Neuronal stem cell (in vitro differentiated cells): ENCODE measurements at regions not wholly inside any gene's neighbourhood (a gene's known extent, or its start where the extent isn't known, plus 50 kb on each side); places are given as distances from the start of the nearest gene placed in this dataset.

Experiments
- DNase-seq: peaks from one replicate; pipeline ENCODE4 v3.0.0-alpha.2; 2013; ENCODE audit warnings: low spot score
- H2AFZ ChIP-seq: one replicate; pipeline ENCODE4 v1.6.1; 2013; ENCODE audit warnings: mild to moderate bottlenecking, low read length, inconsistent platforms
- H2AK5ac ChIP-seq: 2 replicates; pipeline ENCODE4 v1.6.1; 2013; ENCODE audit warnings: low read depth, mild to moderate bottlenecking, inconsistent platforms, low read length, moderate library complexity, mixed read lengths
- H2BK120ac ChIP-seq: 2 replicates; pipeline ENCODE4 v1.6.1; 2013; ENCODE audit warnings: low read depth, mild to moderate bottlenecking, inconsistent platforms, low read length, moderate library complexity, mixed read lengths
- H2BK12ac ChIP-seq: one replicate; pipeline ENCODE4 v1.6.1; 2013; ENCODE audit warnings: low read length, inconsistent platforms
- H2BK15ac ChIP-seq: 2 replicates; pipeline ENCODE4 v1.6.1; 2013; ENCODE audit warnings: mild to moderate bottlenecking, low read length, inconsistent platforms, mixed read lengths
- H2BK5ac ChIP-seq: one replicate; pipeline ENCODE4 v1.6.1; 2013; ENCODE audit warnings: inconsistent platforms, mild to moderate bottlenecking, low read length, moderate library complexity
- H3K14ac ChIP-seq: one replicate; pipeline ENCODE4 v1.6.1; 2013; ENCODE audit warnings: low read length, inconsistent platforms
- H3K18ac ChIP-seq: 2 replicates; pipeline ENCODE4 v1.6.1; 2013; ENCODE audit warnings: low read length, inconsistent platforms
- H3K23ac ChIP-seq: 2 replicates; pipeline ENCODE4 v1.6.1; 2013; ENCODE audit warnings: low read depth, mild to moderate bottlenecking, mixed read lengths, low read length, inconsistent platforms; ENCODE audit not compliant: poor library complexity
- H3K27ac ChIP-seq: replicated peaks from 3 replicates; pipeline ENCODE4 v1.5.1; 2013; ENCODE audit warnings: low read length, inconsistent platforms
- H3K27me3 ChIP-seq, 3 experiments: 2 replicates each; pipeline ENCODE4 v1.6.1; 2013; ENCODE audit warnings: low read length in 3 of 3, mild to moderate bottlenecking in 2 of 3, inconsistent platforms in 1 of 3, low read depth in 1 of 3, mixed read lengths in 1 of 3, moderate library complexity in 1 of 3; ENCODE audit not compliant: control insufficient read depth in 3 of 3, insufficient read depth in 3 of 3
- H3K36me3 ChIP-seq, 2 donors: replicated peaks in 1 of 2; 2 replicates each; pipeline ENCODE4 v1.6.1; 2013; ENCODE audit warnings: low read length in 2 of 2; ENCODE audit not compliant: control insufficient read depth in 2 of 2, insufficient read depth in 2 of 2
- H3K4ac ChIP-seq: 2 replicates; pipeline ENCODE4 v1.6.1; 2013; ENCODE audit warnings: inconsistent platforms, mild to moderate bottlenecking, low read length, moderate library complexity
- H3K4me1 ChIP-seq, 2 donors: 1 replicate in 1 of 2; 2 replicates in 1 of 2; pipeline ENCODE4 v1.6.1; 2013; ENCODE audit warnings: low read length in 2 of 2, low read depth in 1 of 2; ENCODE audit not compliant: control insufficient read depth in 2 of 2, insufficient read depth in 1 of 2
- H3K4me2 ChIP-seq: one replicate; pipeline ENCODE4 v1.6.1; 2013; ENCODE audit warnings: mild to moderate bottlenecking, low read length, inconsistent platforms; ENCODE audit not compliant: insufficient read depth, poor library complexity, severe bottlenecking
- H3K4me3 ChIP-seq, 2 donors: 2 replicates each; pipeline ENCODE4 v1.5.1; 2013; ENCODE audit warnings: low read length in 2 of 2, mild to moderate bottlenecking in 2 of 2, inconsistent platforms in 1 of 2, moderate library complexity in 1 of 2
- H3K79me1 ChIP-seq: one replicate; pipeline ENCODE4 v1.6.1; 2013; ENCODE audit warnings: low read depth, mild to moderate bottlenecking, inconsistent platforms, low read length, moderate library complexity
- H3K9ac ChIP-seq: one replicate; pipeline ENCODE4 v1.6.1; 2013; ENCODE audit warnings: mild to moderate bottlenecking, low read depth, low read length, inconsistent platforms; ENCODE audit not compliant: poor library complexity
- H3K9me3 ChIP-seq, 2 donors: replicated peaks in 1 of 2; 2 replicates each; pipeline versions ENCODE3 to v1.6.1; 2013; ENCODE audit warnings: low read length in 2 of 2, mild to moderate bottlenecking in 2 of 2, inconsistent platforms in 1 of 2, low read depth in 1 of 2, mixed read lengths in 1 of 2, moderate library complexity in 1 of 2; ENCODE audit not compliant: control insufficient read depth in 2 of 2, insufficient read depth in 1 of 2
- H4K8ac ChIP-seq: one replicate; pipeline ENCODE4 v1.6.1; 2013; ENCODE audit warnings: low read depth, mild to moderate bottlenecking, inconsistent platforms, low read length, moderate library complexity
- H4K91ac ChIP-seq: one replicate; pipeline ENCODE4 v1.6.1; 2013; ENCODE audit warnings: low read length, low read depth, mild to moderate bottlenecking, inconsistent platforms; ENCODE audit not compliant: poor library complexity
- WGBS, 2 donors: extraction: QIAGEN DNeasy Blood & Tissue Kit; methylation state at CpG; one replicate each; pipeline ENCODE4 v1.1.7; 2013; ENCODE audit warnings: missing lambda C conversion rate in 2 of 2, mixed read lengths in 1 of 2; ENCODE audit not compliant: insufficient read length in 2 of 2, insufficient replicate concordance in 1 of 2; ENCODE audit errors: extremely low coverage in 2 of 2; 5-methylcytosine and 5-hydroxymethylcytosine counted together

DNA sequence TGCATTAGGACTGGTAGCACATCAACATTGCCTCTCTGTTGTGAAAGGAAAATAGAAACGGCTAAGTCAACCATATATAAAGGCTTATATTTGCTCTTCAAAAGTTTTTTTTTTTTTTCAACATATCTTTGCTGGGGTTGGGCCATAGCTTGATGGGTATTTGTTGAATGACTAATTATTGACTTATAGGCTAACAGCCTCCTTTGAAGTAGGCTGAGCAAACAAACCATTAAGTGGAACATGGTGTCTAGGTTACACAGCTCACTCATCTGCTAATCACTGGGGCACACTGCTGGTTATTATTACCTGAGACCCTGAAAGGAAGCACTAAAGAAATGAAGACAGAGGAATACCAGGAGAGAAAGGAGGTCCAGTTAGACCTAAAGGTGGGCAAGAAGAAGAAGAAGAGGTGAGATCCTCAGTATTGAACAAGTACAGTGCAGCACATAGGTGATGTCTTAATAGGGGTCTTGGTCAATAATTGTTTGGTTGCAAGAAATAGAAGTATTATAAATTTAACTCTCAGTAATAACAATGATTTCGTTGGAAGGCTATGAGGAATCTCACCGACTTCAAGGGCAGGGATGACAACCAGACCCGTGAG is 139.4 kb downstream of the RPLP1 start:
- WGBS, 2 donors: no CpG with 5 or more reads among the region's 4 CpGs
- H3K4me3 ChIP-seq: no peak overlapping the region
- H2BK15ac ChIP-seq: no peak overlapping the region
- H3K27me3 ChIP-seq: peaks cover 0 to 3% (median 0%) of the 10 kb centered on the region in 3 experiments
- H3K9me3 ChIP-seq: no peaks in the 10 kb centered on the region
- H3K14ac ChIP-seq: no peak overlapping the region
- no peak overlapping the region for H3K27ac ChIP-seq
- H2BK12ac ChIP-seq: no peak overlapping the region
- H4K91ac ChIP-seq: no peak overlapping the region
- no peak overlapping the region for H4K8ac ChIP-seq
- no peak overlapping the region for H3K23ac ChIP-seq
- H2BK120ac ChIP-seq: no peak overlapping the region
- H2BK5ac ChIP-seq: no peak overlapping the region
- no peak overlapping the region for H3K18ac ChIP-seq
- no peak overlapping the region for H3K4me2 ChIP-seq
- H3K9ac ChIP-seq: no peak overlapping the region
- no peak overlapping the region for H2AK5ac ChIP-seq
- H3K79me1 ChIP-seq: no peaks in the 10 kb centered on the region
- no peak overlapping the region for H2AFZ ChIP-seq
- DNase-seq: no peak
- peaks cover 0 to 3% of the 10 kb centered on the region in 2 donors for H3K4me1 ChIP-seq
- H3K36me3 ChIP-seq: no peaks in the 10 kb centered on the region
- no peak overlapping the region for H3K4ac ChIP-seq

DNA sequence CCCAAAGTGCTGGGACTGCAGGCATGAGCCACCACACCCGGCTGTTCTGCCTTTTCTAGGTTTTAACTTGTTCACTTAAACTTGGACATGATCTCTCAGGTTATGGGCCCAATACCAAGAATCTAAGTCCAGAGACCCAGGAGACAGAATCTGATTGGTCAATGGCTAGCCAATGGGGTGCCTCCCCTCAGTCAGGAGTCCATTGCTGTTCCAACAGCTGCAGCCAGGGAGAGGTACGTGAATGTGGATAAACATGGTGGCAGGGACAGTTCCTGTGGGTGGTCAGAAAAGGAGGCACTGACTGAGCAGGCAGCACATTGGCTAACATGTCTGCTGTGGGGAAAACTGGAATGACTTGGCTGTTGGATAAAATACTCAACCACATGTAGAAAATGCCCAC is 140.3 kb downstream of the RPLP1 start:
- WGBS, 2 donors: no CpG with 5 or more reads among the region's 2 CpGs
- no peak overlapping the region for H3K9ac ChIP-seq
- peaks cover 0 to 3% of the 10 kb centered on the region in 2 donors for H3K4me1 ChIP-seq
- H3K4ac ChIP-seq: no peak overlapping the region
- H4K91ac ChIP-seq: no peak overlapping the region
- H2BK12ac ChIP-seq: no peak overlapping the region
- H4K8ac ChIP-seq: no peak overlapping the region
- no peak overlapping the region for H2BK120ac ChIP-seq
- no peak overlapping the region for H2AFZ ChIP-seq
- peaks cover 0 to 3% (median 0%) of the 10 kb centered on the region in 3 experiments for H3K27me3 ChIP-seq
- DNase-seq: no peak
- no peak overlapping the region for H3K4me3 ChIP-seq
- H3K9me3 ChIP-seq: no peaks in the 10 kb centered on the region
- no peak overlapping the region for H3K23ac ChIP-seq
- no peaks in the 10 kb centered on the region for H3K79me1 ChIP-seq
- no peaks in the 10 kb centered on the region for H3K36me3 ChIP-seq
- H3K14ac ChIP-seq: peak overlapping the region; percentile 23
- no peak overlapping the region for H2BK15ac ChIP-seq
- no peak overlapping the region for H2BK5ac ChIP-seq
- H2AK5ac ChIP-seq: no peak overlapping the region
- no peak overlapping the region for H3K4me2 ChIP-seq
- no peak overlapping the region for H3K18ac ChIP-seq
- no peak overlapping the region for H3K27ac ChIP-seq

DNA sequence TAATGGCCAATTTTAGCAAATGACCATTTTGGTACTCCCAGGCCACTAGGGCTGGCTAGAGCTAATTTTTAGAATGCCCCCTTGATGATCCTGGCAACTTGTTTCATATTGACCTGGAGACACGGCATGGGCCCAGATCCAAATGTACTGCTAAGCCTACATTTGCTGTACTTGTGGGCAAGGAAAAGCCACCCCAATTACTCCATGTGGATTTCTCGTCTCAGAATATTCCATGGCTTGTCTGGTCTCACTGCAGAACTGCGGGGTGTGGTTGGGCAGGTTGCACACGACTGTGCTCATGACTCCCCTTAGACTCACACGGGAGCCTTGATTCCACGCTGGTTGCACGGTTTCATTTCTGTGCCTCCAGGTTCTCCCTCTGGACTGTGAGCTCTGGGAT is 140.9 kb downstream of the RPLP1 start:
- Histone ChIP-seq H2AK5ac (no peak overlapping the region), H3K23ac (no peak overlapping the region), H3K4me1 (peaks cover 0 to 3% of the 10 kb centered on the region in 2 donors), H3K18ac (no peak overlapping the region), H3K27me3 (peaks cover 0 to 3% (median 0%) of the 10 kb centered on the region in 3 experiments), H3K9me3 (no peaks in the 10 kb centered on the region), H2BK12ac (no peak overlapping the region), H3K4ac (no peak overlapping the region), H3K36me3 (no peaks in the 10 kb centered on the region), H2BK15ac (no peak overlapping the region), H3K4me2 (no peak overlapping the region), H3K4me3 (no peak overlapping the region), H2BK120ac (no peak overlapping the region), H3K9ac (no peak overlapping the region), H3K27ac (no peak overlapping the region), H4K8ac (no peak overlapping the region), H3K79me1 (no peaks in the 10 kb centered on the region), H3K14ac (no peak overlapping the region), H4K91ac (no peak overlapping the region), H2BK5ac (no peak overlapping the region), H2AFZ (no peak overlapping the region)
- no peak for DNase-seq
- WGBS, 2 donors: no CpG with 5 or more reads among the region's 7 CpGs

DNA sequence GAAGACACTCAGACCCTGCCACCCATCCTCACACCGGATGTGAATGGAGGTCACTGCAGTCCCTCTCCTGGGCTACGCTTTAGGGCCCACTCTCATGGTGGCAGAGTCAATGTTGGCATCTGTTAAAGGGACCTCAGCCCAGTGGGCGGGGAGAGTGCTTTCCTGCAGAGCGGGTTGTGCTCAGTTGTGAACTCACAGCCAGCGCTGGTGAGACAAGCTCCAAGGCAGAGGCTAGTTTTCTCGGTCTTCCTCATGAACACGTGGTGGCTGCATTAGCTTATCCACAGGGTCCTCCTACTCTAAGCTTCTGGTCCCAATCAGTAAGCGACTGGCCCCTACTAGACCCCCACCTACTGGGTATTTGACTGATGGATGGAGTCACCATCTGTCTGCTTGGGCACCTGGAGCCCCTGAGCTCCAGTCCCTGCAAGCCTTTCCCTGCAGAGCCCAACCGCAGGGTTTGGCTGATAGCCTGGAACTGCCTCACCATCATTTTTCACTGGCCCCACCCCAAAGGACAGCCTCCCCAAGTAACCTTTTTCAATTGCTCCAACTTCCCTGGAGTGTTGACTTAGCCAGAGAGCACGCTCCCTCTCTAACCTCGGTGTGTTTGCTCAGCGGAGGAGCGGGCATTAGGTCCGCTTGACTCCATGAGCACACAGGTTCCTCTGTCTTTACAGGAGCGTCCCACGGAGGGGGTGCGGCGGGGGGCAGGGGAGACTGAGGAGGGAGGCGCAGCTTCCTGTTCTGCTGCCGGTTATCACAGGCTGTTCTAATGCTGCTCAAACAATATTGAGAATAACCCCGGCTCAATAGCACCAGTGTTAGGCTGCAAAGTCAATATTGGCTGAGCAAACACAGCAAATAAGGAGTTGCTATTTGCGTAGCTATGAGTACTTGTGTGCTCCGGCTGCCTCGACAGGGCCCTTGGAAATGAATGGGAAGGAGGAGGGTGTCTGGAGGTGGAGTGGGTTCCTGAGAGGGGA is 141.7 kb downstream of the RPLP1 start:
- H2AK5ac ChIP-seq: no peak overlapping the region
- no peak overlapping the region for H3K4me3 ChIP-seq
- no peak overlapping the region for H3K9ac ChIP-seq
- peaks cover 0 to 5% (median 0%) of the 10 kb centered on the region in 3 experiments for H3K27me3 ChIP-seq
- H3K14ac ChIP-seq: no peak overlapping the region
- H2AFZ ChIP-seq: no peak overlapping the region
- H3K4ac ChIP-seq: no peak overlapping the region
- no peak for DNase-seq
- H3K23ac ChIP-seq: no peak overlapping the region
- H3K36me3 ChIP-seq: no peaks in the 10 kb centered on the region
- H3K4me1 ChIP-seq: peaks cover 0 to 3% of the 10 kb centered on the region in 2 donors
- H2BK12ac ChIP-seq: no peak overlapping the region
- no peak overlapping the region for H2BK120ac ChIP-seq
- no CpG with 5 or more reads among the region's 24 CpGs for WGBS, 2 donors
- H3K27ac ChIP-seq: no peak overlapping the region
- H4K8ac ChIP-seq: no peak overlapping the region
- peak overlapping the region; percentile 1 for H3K18ac ChIP-seq
- H4K91ac ChIP-seq: no peak overlapping the region
- no peaks in the 10 kb centered on the region for H3K9me3 ChIP-seq
- H3K4me2 ChIP-seq: no peak overlapping the region
- no peak overlapping the region for H2BK5ac ChIP-seq
- no peaks in the 10 kb centered on the region for H3K79me1 ChIP-seq
- H2BK15ac ChIP-seq: no peak overlapping the region
